ENCODE measurements at regions not wholly inside any gene's neighbourhood (a gene's known extent, or its start where the extent isn't known, plus 50 kb on each side); places are given as distances from the start of the nearest gene placed in this dataset.
"Not testable (repeated sequence)": the region's sequence is repeated elsewhere in the genome, so short reads cannot be mapped to it uniquely, and the experiment has no call there.

- DNase-seq (ENCODE audit: missing footprints) (no peak), ATAC-seq (no peak)
- intact Hi-C loops (cut with DNase I): no loop called here
Measured at GRCh38 chr12:75656648-75657047, 145.2 kb upstream of the KRR1 start.

- intact Hi-C loops (cut with DNase I): no loop called here
- DNase-seq (ENCODE audit: missing footprints) (no peak), ATAC-seq (no peak)
Measured at GRCh38 chr12:75656210-75656609, 144.8 kb upstream of the KRR1 start.

- no peak for ATAC-seq
- no peak for DNase-seq (ENCODE audit: missing footprints)
- intact Hi-C loops (cut with DNase I): no loop called here
Measured at GRCh38 chr12:75655315-75655806, 144.0 kb upstream of the KRR1 start.

- no peak for DNase-seq (ENCODE audit: missing footprints)
- intact Hi-C loops (cut with DNase I): no loop called here
- peak; percentile 44 for ATAC-seq
Measured at GRCh38 chr12:75651342-75651695, 139.9 kb upstream of the KRR1 start.

- DNase-seq (ENCODE audit: missing footprints) (no peak), ATAC-seq (peak; percentile 67)
- intact Hi-C loops (cut with DNase I): no loop called here
Measured at GRCh38 chr12:75650595-75651341, 139.4 kb upstream of the KRR1 start.

GRCh38 chr12:75650100-75650499 is 138.7 kb upstream of the KRR1 start:
- intact Hi-C loops (cut with DNase I): no loop called here
- ATAC-seq: no peak
- no peak for DNase-seq (ENCODE audit: missing footprints)

- intact Hi-C loops (cut with DNase I): no loop called here
- ATAC-seq (no peak), DNase-seq (ENCODE audit: missing footprints) (no peak)
Measured at GRCh38 chr12:75648856-75649255, 137.4 kb upstream of the KRR1 start.

- DNase-seq (ENCODE audit: missing footprints): no peak
- ATAC-seq: no peak
- intact Hi-C loops (cut with DNase I): no loop called here
Measured at GRCh38 chr12:75646329-75647210, 135.2 kb upstream of the KRR1 start.

- DNase-seq (ENCODE audit: missing footprints) (no peak), ATAC-seq (no peak)
- intact Hi-C loops (cut with DNase I): no loop called here
Measured at GRCh38 chr12:75644472-75645072, 133.2 kb upstream of the KRR1 start.

GRCh38 chr12:75643119-75643518 is 131.7 kb upstream of the KRR1 start:
- ATAC-seq; DNase-seq (ENCODE audit: missing footprints); intact Hi-C loops (cut with DNase I): not testable (repeated sequence)

GRCh38 chr12:75642226-75642625 is 130.8 kb upstream of the KRR1 start:
- ATAC-seq: no peak
- no peak for DNase-seq (ENCODE audit: missing footprints)
- intact Hi-C loops (cut with DNase I): no loop called here

GRCh38 chr12:75641031-75641780 is 129.8 kb upstream of the KRR1 start:
- ATAC-seq (no peak), DNase-seq (ENCODE audit: missing footprints) (no peak)
- intact Hi-C loops (cut with DNase I): no loop called here

- ATAC-seq: no peak
- intact Hi-C loops (cut with DNase I): no loop called here
Measured at GRCh38 chr12:75638792-75639191, 127.4 kb upstream of the KRR1 start.

GRCh38 chr12:75636607-75637006 is 125.2 kb upstream of the KRR1 start:
- intact Hi-C loops (cut with DNase I): no loop called here
- ATAC-seq (no peak), DNase-seq (ENCODE audit: missing footprints) (no peak)

More at GRCh38 chr12:75638792-75639191, 127.4 kb upstream of the KRR1 start:
- no peak for DNase-seq (ENCODE audit: missing footprints)

- intact Hi-C loops (cut with DNase I): no loop called here
- no peak for ATAC-seq
- DNase-seq (ENCODE audit: missing footprints): no peak
Measured at GRCh38 chr12:75635606-75636444, 124.4 kb upstream of the KRR1 start.

GRCh38 chr12:75634244-75635222 is 123.1 kb upstream of the KRR1 start:
- intact Hi-C loops (cut with DNase I): no loop called here
- ATAC-seq (no peak), DNase-seq (ENCODE audit: missing footprints) (no peak)

- no peak for ATAC-seq
- intact Hi-C loops (cut with DNase I): no loop called here
Measured at GRCh38 chr12:75633789-75634188, 122.4 kb upstream of the KRR1 start.

More at GRCh38 chr12:75633789-75634188, 122.4 kb upstream of the KRR1 start:
- DNase-seq (ENCODE audit: missing footprints): no peak

All from Right ventricle myocardium inferior (tissue), 1 donor.